Adrenal gland (tissue), 9 donors: ENCODE measurements at regions not wholly inside any gene's neighbourhood (a gene's known extent, or its start where the extent isn't known, plus 50 kb on each side); places are given as distances from the start of the nearest gene placed in this dataset.

ENCODE experiments used
- DNase-seq, 7 donors: peaks; one replicate each; pipeline ENCODE4 v3.0.0-alpha.2; 2019 to 2020
- H3K27ac ChIP-seq, 5 donors: fragments of 200-600 bp; sonication (generic) in 4 of 5; 1 replicate in 3 of 5; 2 replicates in 2 of 5; pipeline versions ENCODE4 v1.5.1 to v1.8.0; 2016 to 2020; ENCODE audit warnings: mild to moderate bottlenecking in 1 of 5
- H3K27me3 ChIP-seq: fragments of 200-600 bp; 2 replicates; pipeline ENCODE4 v1.8.0; 2021
- H3K36me3 ChIP-seq, 2 donors: fragments of 200-600 bp; replicated peaks in 1 of 2; 1 replicate in 1 of 2; 2 replicates in 1 of 2; pipeline versions ENCODE4 v1.5.1 to v1.8.0; 2018 to 2022
- H3K4me1 ChIP-seq, 2 donors: fragments of 200-600 bp; replicated peaks in 1 of 2; 1 replicate in 1 of 2; 2 replicates in 1 of 2; pipeline versions ENCODE4 v1.5.1 to v1.8.0; 2018 to 2021
- H3K4me3 ChIP-seq, 4 donors: fragments of 200-600 bp; sonication (generic) in 3 of 4; one replicate each; pipeline ENCODE4 v1.5.1; 2016 to 2018
- H3K9me3 ChIP-seq, 3 donors: fragments of 200-600 bp; sonication (generic) in 1 of 3; replicated peaks in 1 of 3; 1 replicate in 2 of 3; 2 replicates in 1 of 3; pipeline versions ENCODE4 v1.5.1 to v1.8.0; 2016 to 2021
- POLR2A ChIP-seq, 2 donors: fragments of 450-650 bp; IDR thresholded peaks; one replicate each; pipeline ENCODE4 v1.6.1; 2017; ENCODE audit warnings: antibody characterized with exemption in 2 of 2, mild to moderate bottlenecking in 2 of 2, moderate library complexity in 1 of 2
- WGBS, 4 donors: extraction: QIAGEN DNeasy Blood & Tissue Kit in 2 of 4; methylation state at CpG; one replicate each; pipeline versions ENCODE4 v1.1.5 to v1.1.7; 2013 to 2017; 5-methylcytosine and 5-hydroxymethylcytosine counted together
- intact Hi-C, 2 donors: fragments of 100-400 bp; cut with DNase I; formaldehyde crosslinking; loops; one replicate each; pipeline versions ENCODE4 v1.14.1 to v1.15.0; 2022 to 2023
- TF ChIP-seq, protein P1 (sequence below), 6 experiments: fragments of 450-650 bp in 4 of 6; fragments of 200-600 bp in 2 of 6; sonication (generic) in 1 of 6; IDR thresholded peaks; 1 replicate in 5 of 6; 2 replicates in 1 of 6; pipeline versions ENCODE4 v1.5.1 to v1.8.0; 2016 to 2021; ENCODE audit warnings: antibody characterized with exemption in 6 of 6, mild to moderate bottlenecking in 2 of 6, moderate library complexity in 1 of 6
- donor health status: healthy with polysubstance abuse.
- donor health status: Bipolar disorder and iron deficiency.
- donor health status: DM: yes; HTN: yes; CAD: no.
- donor health status: DM: no; HTN: no; CAD: no.
- donor health status: DM: no; HTN: no; CAD: no.

- Histone ChIP-seq H3K4me3 (no peak overlapping the region), H3K27me3 (no peaks in the 10 kb centered on the region), H3K27ac (no peak overlapping the region), H3K4me1 (no peaks in the 10 kb centered on the region), H3K36me3 (no peaks in the 10 kb centered on the region), H3K9me3 (no peaks in the 10 kb centered on the region)
- TF ChIP-seq, protein P1, sequence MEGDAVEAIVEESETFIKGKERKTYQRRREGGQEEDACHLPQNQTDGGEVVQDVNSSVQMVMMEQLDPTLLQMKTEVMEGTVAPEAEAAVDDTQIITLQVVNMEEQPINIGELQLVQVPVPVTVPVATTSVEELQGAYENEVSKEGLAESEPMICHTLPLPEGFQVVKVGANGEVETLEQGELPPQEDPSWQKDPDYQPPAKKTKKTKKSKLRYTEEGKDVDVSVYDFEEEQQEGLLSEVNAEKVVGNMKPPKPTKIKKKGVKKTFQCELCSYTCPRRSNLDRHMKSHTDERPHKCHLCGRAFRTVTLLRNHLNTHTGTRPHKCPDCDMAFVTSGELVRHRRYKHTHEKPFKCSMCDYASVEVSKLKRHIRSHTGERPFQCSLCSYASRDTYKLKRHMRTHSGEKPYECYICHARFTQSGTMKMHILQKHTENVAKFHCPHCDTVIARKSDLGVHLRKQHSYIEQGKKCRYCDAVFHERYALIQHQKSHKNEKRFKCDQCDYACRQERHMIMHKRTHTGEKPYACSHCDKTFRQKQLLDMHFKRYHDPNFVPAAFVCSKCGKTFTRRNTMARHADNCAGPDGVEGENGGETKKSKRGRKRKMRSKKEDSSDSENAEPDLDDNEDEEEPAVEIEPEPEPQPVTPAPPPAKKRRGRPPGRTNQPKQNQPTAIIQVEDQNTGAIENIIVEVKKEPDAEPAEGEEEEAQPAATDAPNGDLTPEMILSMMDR (IDR thresholded peaks at IDR 0.05), result no peak
- no peak for TF ChIP-seq POLR2A (IDR thresholded peaks at IDR 0.05)
- WGBS, 4 donors, result 81 to 85% (median 83%) methylated on average over 7 of the region's 7 CpGs
- intact Hi-C loops, result no loop called here
- no peak for DNase-seq
These were observed 164.7 kb downstream of the SPCS3 start for GRCh38 chr4:176484301-176484984.

DNA sequence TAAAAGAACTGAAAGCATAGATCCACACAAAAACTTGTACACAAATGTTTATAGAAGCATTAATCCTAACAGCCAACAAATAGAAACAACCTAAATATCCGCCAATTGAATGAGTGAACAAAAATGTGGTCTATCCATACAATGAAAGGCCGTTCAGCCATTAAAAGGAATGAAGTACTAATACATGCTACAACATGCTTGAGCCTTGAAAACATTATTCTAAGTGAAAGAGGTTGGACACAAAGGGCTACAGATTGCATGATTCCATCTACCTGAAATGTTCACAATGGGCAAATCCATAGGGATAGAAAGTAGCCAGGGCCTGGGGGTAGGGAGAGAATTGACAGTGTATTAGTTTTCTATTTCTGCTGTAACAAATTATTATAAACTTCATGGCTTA, 169.2 kb downstream of the SPCS3 start:
- WGBS, 4 donors, result 69 to 89% (median 74%) methylated on average over 2 of the region's 2 CpGs
- Histone ChIP-seq H3K9me3 (no peaks in the 10 kb centered on the region), H3K27me3 (no peaks in the 10 kb centered on the region), H3K27ac (no peak overlapping the region), H3K36me3 (no peaks in the 10 kb centered on the region), H3K4me3 (no peak overlapping the region), H3K4me1 (no peaks in the 10 kb centered on the region)
- DNase-seq, result no peak
- intact Hi-C loops, result no loop called here
- TF ChIP-seq, protein P1 (IDR thresholded peaks at IDR 0.05), result no peak

GRCh38 chr4:176492646-176493302, 173.0 kb downstream of the SPCS3 start:
- Histone ChIP-seq H3K4me1 (no peaks in the 10 kb centered on the region), H3K27me3 (no peaks in the 10 kb centered on the region), H3K4me3 (no peak overlapping the region), H3K9me3 (no peaks in the 10 kb centered on the region), H3K36me3 (no peaks in the 10 kb centered on the region), H3K27ac (no peak overlapping the region)
- intact Hi-C loops, result no loop called here
- 4 to 10% (median 9%) methylated on average over 2 of the region's 2 CpGs for WGBS, 4 donors
- no peak for DNase-seq
- TF ChIP-seq POLR2A (IDR thresholded peaks at IDR 0.05), result no peak
- TF ChIP-seq, protein P1 (IDR thresholded peaks at IDR 0.05), result no peak

DNA sequence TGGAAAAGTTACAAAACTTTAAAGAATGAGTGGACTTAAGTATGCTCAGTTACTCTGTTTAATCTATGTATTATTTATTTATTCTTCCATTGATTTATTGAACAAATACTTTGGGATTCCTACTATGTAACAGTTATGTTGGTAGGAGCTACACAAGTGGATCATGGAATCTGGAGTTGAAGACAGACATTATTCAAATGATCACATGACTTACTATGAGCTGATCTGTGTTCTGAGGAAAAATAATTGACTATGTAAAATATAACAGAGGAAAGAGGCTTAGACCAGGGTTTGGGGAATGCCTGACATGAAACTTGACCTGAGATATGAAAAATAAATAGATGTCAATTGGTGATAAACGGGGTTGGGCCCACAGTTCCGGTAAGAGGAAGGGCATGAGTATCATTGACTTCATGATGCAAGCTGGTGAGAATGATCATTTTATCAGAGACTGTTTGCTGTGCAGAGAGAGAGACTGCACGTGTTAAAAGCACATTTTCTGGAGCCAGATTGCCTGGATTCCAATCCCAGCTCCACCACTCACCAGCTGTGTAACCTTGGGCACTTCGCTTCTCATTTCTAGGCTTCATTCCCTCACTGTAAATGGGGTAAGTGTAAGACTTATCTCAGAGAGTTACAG, 179.0 kb downstream of the SPCS3 start:
- intact Hi-C loops, result no loop called here
- TF ChIP-seq, protein P1 (IDR thresholded peaks at IDR 0.05), result no peak
- TF ChIP-seq POLR2A (IDR thresholded peaks at IDR 0.05), result no peak
- DNase-seq, result no peak
- Histone ChIP-seq H3K4me3 (no peak overlapping the region), H3K27me3 (no peaks in the 10 kb centered on the region), H3K27ac (no peak overlapping the region), H3K36me3 (no peaks in the 10 kb centered on the region), H3K9me3 (no peaks in the 10 kb centered on the region), H3K4me1 (no peaks in the 10 kb centered on the region)
- WGBS, 4 donors, result 40 to 56% (median 45%) methylated on average over 4 of the region's 4 CpGs
